PFSK-1 (cell line): ENCODE measurements at regions not wholly inside any gene's neighbourhood (a gene's known extent, or its start where the extent isn't known, plus 50 kb on each side); places are given as distances from the start of the nearest gene placed in this dataset.

Source experiments
- FOXP2 ChIP-seq: optimal IDR thresholded peaks from 2 replicates; pipeline ENCODE3; 2011; ENCODE audit warnings: borderline replicate concordance, control low read depth, inconsistent platforms; ENCODE audit not compliant: insufficient read depth; ENCODE audit errors: extremely low read length, extremely low read depth
- POLR2AphosphoS5 ChIP-seq: IDR thresholded peaks from 2 replicates; pipeline ENCODE4 v1.6.1; 2012; ENCODE audit warnings: low read depth, mild to moderate bottlenecking, control low read depth, low read length, moderate library complexity
- SIN3A ChIP-seq: IDR thresholded peaks from 2 replicates; pipeline ENCODE4 v1.6.1; 2012; ENCODE audit warnings: mild to moderate bottlenecking, low read length, moderate library complexity, borderline replicate concordance; ENCODE audit not compliant: insufficient read depth
- TAF1 ChIP-seq: IDR thresholded peaks from 2 replicates; pipeline ENCODE4 v1.6.1; 2012; ENCODE audit warnings: low read length, control low read depth, borderline replicate concordance; ENCODE audit not compliant: insufficient read depth
- TF ChIP-seq, protein P1 (sequence below), 2 experiments: IDR thresholded peaks; 2 replicates each; pipeline versions ENCODE4 v1.6.1 to v1.8.0; 2011 to 2012; ENCODE audit warnings: low read depth in 2 of 2, low read length in 2 of 2, control low read depth in 1 of 2, inconsistent platforms in 1 of 2, mild to moderate bottlenecking in 1 of 2, moderate library complexity in 1 of 2; ENCODE audit not compliant: insufficient read depth in 1 of 2

DNA sequence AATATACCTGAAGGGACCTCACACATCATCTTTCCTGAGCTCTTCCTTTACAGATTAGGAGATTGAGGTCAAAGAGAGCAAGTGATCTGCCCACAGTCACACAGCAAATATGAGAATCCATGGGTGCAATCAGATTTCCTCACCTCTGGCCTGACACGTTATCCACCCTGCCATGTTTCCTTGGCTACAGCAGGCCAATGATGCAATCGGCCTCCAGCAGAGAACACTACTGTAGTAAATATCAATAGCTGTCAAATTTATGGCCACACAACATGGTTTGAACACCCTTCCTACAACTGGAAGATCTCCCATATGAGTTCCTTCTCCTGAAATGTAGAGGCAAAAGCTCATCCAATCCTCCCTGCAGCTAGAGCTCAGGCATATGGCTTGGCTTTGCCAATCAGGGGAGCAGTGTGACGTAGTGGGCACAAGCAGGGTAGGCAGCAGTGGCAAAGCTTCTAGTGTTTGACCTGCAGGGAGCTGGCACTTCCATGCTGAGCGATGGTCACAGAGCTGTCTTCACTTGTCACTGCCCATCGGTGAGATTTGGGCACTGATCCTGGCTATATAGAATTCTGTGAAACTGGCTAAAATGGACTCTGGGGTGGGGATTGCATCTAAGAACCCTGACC is 271.3 kb downstream of the TJP1 start:
- no peak for TF ChIP-seq POLR2AphosphoS5
- TF ChIP-seq, protein P1, sequence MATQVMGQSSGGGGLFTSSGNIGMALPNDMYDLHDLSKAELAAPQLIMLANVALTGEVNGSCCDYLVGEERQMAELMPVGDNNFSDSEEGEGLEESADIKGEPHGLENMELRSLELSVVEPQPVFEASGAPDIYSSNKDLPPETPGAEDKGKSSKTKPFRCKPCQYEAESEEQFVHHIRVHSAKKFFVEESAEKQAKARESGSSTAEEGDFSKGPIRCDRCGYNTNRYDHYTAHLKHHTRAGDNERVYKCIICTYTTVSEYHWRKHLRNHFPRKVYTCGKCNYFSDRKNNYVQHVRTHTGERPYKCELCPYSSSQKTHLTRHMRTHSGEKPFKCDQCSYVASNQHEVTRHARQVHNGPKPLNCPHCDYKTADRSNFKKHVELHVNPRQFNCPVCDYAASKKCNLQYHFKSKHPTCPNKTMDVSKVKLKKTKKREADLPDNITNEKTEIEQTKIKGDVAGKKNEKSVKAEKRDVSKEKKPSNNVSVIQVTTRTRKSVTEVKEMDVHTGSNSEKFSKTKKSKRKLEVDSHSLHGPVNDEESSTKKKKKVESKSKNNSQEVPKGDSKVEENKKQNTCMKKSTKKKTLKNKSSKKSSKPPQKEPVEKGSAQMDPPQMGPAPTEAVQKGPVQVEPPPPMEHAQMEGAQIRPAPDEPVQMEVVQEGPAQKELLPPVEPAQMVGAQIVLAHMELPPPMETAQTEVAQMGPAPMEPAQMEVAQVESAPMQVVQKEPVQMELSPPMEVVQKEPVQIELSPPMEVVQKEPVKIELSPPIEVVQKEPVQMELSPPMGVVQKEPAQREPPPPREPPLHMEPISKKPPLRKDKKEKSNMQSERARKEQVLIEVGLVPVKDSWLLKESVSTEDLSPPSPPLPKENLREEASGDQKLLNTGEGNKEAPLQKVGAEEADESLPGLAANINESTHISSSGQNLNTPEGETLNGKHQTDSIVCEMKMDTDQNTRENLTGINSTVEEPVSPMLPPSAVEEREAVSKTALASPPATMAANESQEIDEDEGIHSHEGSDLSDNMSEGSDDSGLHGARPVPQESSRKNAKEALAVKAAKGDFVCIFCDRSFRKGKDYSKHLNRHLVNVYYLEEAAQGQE (IDR thresholded peaks at IDR 0.05; ENCODE audit: insufficient read depth in 1 of 2, low read depth in 2 of 2, low read length in 2 of 2), result no peak

DNA sequence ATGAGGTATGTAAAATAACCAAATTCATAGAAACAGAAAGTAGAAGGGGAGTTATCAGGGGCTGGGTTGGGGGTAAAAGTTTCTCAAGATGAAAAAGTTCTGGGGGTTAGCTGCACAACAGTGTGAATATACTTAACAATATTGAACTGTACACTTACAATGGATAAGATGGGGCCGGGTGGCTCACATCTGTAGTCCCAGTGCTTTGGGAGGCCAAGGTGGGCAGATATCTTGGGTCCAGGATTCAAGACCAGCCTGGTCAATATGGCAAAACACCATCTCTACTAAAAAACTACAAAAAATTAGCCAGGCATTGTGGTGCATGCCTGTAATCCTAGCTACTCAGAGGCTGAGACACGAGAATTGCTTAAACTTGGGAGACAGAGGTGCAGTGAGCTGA is 274.3 kb downstream of the TJP1 start:
- no peak for TF ChIP-seq SIN3A
- TF ChIP-seq POLR2AphosphoS5, result no peak
- TF ChIP-seq TAF1, result no peak
- TF ChIP-seq, protein P1 (IDR thresholded peaks at IDR 0.05; ENCODE audit: insufficient read depth in 1 of 2, low read depth in 2 of 2, low read length in 2 of 2), result no peak
- no peak for TF ChIP-seq FOXP2

DNA sequence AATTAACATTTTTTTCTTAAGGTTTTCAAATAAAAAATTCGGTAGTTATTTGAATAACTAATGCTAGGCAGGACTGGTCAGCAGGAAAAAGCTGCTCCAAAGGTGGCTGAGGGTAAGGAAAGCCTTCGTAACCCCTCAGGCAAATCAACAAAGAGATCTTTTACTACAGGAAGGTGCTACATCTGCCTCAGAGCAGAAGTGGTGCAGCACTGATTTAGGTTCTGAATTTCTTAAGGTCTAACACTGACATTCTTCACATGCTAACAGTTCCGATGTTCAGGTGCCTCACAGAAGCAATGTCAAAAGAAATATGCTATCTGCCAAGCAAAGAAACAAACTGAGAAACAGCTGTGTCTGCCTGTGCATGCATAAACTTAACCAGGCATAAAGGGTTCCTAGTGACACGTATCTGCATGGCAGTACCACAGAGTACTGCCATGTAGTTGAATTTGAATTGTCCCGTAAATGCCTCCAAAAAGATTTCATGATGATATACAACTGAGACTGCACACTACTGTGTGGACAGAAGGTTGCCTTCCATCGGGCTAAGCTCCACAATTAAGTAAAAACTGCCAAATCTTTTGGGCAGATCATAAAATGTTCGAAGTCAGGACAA is 275.0 kb upstream of the NSMCE3 start:
- TF ChIP-seq SIN3A (no peak), POLR2AphosphoS5 (no peak), TAF1 (no peak), FOXP2 (no peak)
- TF ChIP-seq, protein P1 (IDR thresholded peaks at IDR 0.05; ENCODE audit: insufficient read depth in 1 of 2, low read depth in 2 of 2, low read length in 2 of 2), result no peak

DNA sequence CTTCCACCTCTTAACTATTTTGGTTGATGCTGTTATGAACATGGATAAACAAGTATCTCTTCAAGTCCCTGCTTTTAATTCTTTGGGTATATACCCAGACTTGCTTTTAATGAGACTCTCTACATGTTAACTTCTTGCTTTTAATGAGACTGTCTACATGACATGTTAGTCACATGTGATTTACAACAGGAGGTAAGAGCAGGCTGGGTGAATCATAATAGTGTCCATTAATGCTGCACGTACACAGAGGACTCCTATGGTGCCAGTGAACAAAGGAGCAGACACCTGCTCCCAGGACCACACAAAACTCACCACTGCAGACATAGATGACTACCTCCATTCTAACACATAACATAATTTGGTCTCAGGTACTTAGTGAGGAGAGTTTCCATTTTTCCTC is 273.4 kb upstream of the NSMCE3 start:
- TF ChIP-seq TAF1 (no peak), FOXP2 (no peak), POLR2AphosphoS5 (no peak), SIN3A (no peak)
- TF ChIP-seq, protein P1 (IDR thresholded peaks at IDR 0.05; ENCODE audit: insufficient read depth in 1 of 2, low read depth in 2 of 2, low read length in 2 of 2), result no peak
